HepG2 (cell line): ENCODE measurements at regions not wholly inside any gene's neighbourhood (a gene's known extent, or its start where the extent isn't known, plus 50 kb on each side); places are given as distances from the start of the nearest gene placed in this dataset.

ENCODE experiments used
- JUND ChIP-seq: sonication (generic); formaldehyde crosslinking; IDR thresholded peaks from 2 replicates; pipeline ENCODE4 v1.8.0; 2022; ENCODE audit warnings: mild to moderate bottlenecking, missing genetic modification reagents
- MAFK ChIP-seq, 2 experiments: IDR thresholded peaks in 1 of 2; conservative IDR thresholded peaks in 1 of 2; 2 replicates each; pipeline ENCODE4 v1.6.1; 2011; ENCODE audit warnings: improper control_type of control experiment in 2 of 2, low read length in 2 of 2
- MIER3 ChIP-seq: IDR thresholded peaks from 2 replicates; pipeline ENCODE4 v1.6.1; 2016; ENCODE audit warnings: missing compliant biosample characterization, borderline replicate concordance
- TF ChIP-seq, protein P1 (sequence below): IDR thresholded peaks from 2 replicates; pipeline ENCODE4 v1.6.1; 2012; ENCODE audit warnings: inconsistent platforms

DNA sequence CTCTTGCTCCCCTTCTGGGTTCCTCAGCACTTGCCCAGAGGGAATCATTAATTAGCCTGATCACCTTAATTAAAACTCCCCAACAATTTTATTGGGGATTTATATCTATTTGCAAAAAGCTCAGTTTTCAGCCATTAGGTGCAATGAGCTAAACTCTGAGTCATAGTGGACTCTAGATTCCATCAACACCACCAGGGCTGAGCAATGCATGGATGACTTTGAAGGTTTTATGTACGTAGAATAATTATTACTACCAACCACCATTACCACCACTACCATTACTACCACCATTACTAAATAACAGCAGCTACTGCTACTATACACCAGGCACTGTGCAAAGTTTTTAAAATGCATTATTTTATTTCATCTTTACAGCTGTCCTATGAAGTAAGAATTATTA, 81.2 kb downstream of the ZNF621 start:
- TF ChIP-seq MIER3 (no peak), MAFK (conservative IDR thresholded peaks at IDR 0.05 in 1 of 2, IDR thresholded peaks at IDR 0.05 in 1 of 2; ENCODE audit: low read length in 2 of 2) (no peak), JUND (CRISPR knock-in tag) (no peak)
- TF ChIP-seq, protein P1, sequence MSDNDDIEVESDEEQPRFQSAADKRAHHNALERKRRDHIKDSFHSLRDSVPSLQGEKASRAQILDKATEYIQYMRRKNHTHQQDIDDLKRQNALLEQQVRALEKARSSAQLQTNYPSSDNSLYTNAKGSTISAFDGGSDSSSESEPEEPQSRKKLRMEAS, result no peak
